ENCODE measurements at regions not wholly inside any gene's neighbourhood (a gene's known extent, or its start where the extent isn't known, plus 50 kb on each side); places are given as distances from the start of the nearest gene placed in this dataset.
"Not testable (repeated sequence)": the region's sequence is repeated elsewhere in the genome, so short reads cannot be mapped to it uniquely, and the experiment has no call there.

- FAIRE-seq (no peak), DNase-seq (ENCODE audit: low spot score) (no peak)
Measured at GRCh38 chr1:239979456-239979855, 112.2 kb upstream of the FMN2 start.

GRCh38 chr1:239982762-239983161, 108.9 kb upstream of the FMN2 start:
- FAIRE-seq = no peak
- DNase-seq (ENCODE audit: low spot score) = no peak

GRCh38 chr1:239985044-239985443, 106.6 kb upstream of the FMN2 start:
- FAIRE-seq = no peak
- no peak for DNase-seq (ENCODE audit: low spot score)

GRCh38 chr1:239987103-239987745, 104.5 kb upstream of the FMN2 start:
- DNase-seq (ENCODE audit: low spot score) (peak; percentile 35), FAIRE-seq (peak; percentile 73)

- DNase-seq (ENCODE audit: low spot score) (no peak), FAIRE-seq (no peak)
Measured at GRCh38 chr1:239989990-239990389, 101.7 kb upstream of the FMN2 start.

- not testable (repeated sequence) for DNase-seq (ENCODE audit: low spot score); FAIRE-seq
Measured at GRCh38 chr1:239992566-239992965, 99.1 kb upstream of the FMN2 start.

- DNase-seq (ENCODE audit: low spot score) (no peak), FAIRE-seq (no peak)
Measured at GRCh38 chr1:239993366-239993765, 98.3 kb upstream of the FMN2 start.

- no peak for FAIRE-seq
- no peak for DNase-seq (ENCODE audit: low spot score)
Measured at GRCh38 chr1:239995281-239995680, 96.4 kb upstream of the FMN2 start.

GRCh38 chr1:239997160-239997514, 94.5 kb upstream of the FMN2 start:
- DNase-seq (ENCODE audit: low spot score) (no peak), FAIRE-seq (no peak)

GRCh38 chr1:239997515-239998311, 94.0 kb upstream of the FMN2 start:
- FAIRE-seq (no peak), DNase-seq (ENCODE audit: low spot score) (no peak)

GRCh38 chr1:239998312-239998649, 93.4 kb upstream of the FMN2 start:
- FAIRE-seq = no peak

GRCh38 chr1:239999170-239999569, 92.5 kb upstream of the FMN2 start:
- FAIRE-seq = no peak
- DNase-seq (ENCODE audit: low spot score) = no peak

More at GRCh38 chr1:239998312-239998649, 93.4 kb upstream of the FMN2 start:
- no peak for DNase-seq (ENCODE audit: low spot score)

- FAIRE-seq (no peak), DNase-seq (ENCODE audit: low spot score) (no peak)
Measured at GRCh38 chr1:240000634-240001033, 91.0 kb upstream of the FMN2 start.

GRCh38 chr1:240001177-240001740, 90.4 kb upstream of the FMN2 start:
- FAIRE-seq (no peak), DNase-seq (ENCODE audit: low spot score) (no peak)

GRCh38 chr1:240004086-240004749, 87.5 kb upstream of the FMN2 start:
- no peak for DNase-seq (ENCODE audit: low spot score)
- peak; percentile 45 for FAIRE-seq

GRCh38 chr1:240005997-240006650, 85.6 kb upstream of the FMN2 start:
- DNase-seq (ENCODE audit: low spot score) = no peak
- FAIRE-seq = no peak

GRCh38 chr1:240008298-240008697, 83.4 kb upstream of the FMN2 start:
- DNase-seq (ENCODE audit: low spot score) (no peak), FAIRE-seq (no peak)

- FAIRE-seq (no peak), DNase-seq (ENCODE audit: low spot score) (no peak)
Measured at GRCh38 chr1:240014051-240014450, 77.6 kb upstream of the FMN2 start.

- DNase-seq (ENCODE audit: low spot score) = no peak
- FAIRE-seq = no peak
Measured at GRCh38 chr1:240018617-240019016, 73.1 kb upstream of the FMN2 start.

GRCh38 chr1:240019524-240019923, 72.2 kb upstream of the FMN2 start:
- FAIRE-seq = no peak
- DNase-seq (ENCODE audit: low spot score) = no peak

- no peak for FAIRE-seq
- DNase-seq (ENCODE audit: low spot score) = no peak
Measured at GRCh38 chr1:240020871-240021270, 70.8 kb upstream of the FMN2 start.

- FAIRE-seq (no peak), DNase-seq (ENCODE audit: low spot score) (no peak)
Measured at GRCh38 chr1:240021709-240022108, 70.0 kb upstream of the FMN2 start.

All from RCC 7860 (cell line).